GM19468 (cell line): ENCODE measurements at regions not wholly inside any gene's neighbourhood (a gene's known extent, or its start where the extent isn't known, plus 50 kb on each side); places are given as distances from the start of the nearest gene placed in this dataset.

Experiments
- ATAC-seq: cut with Tn5 transposase; IDR thresholded peaks from one replicate; pipeline ENCODE4 v1.9.1; 2021; ENCODE audit warnings: mild to moderate bottlenecking, moderate library complexity, moderate number of reproducible peaks; ENCODE audit not compliant: unreplicated experiment; ENCODE audit errors: extremely low read depth

GRCh38 chr6:9401960-9402359 lies 966.6 kb upstream of the SLC35B3 start:
- ATAC-seq = no peak

GRCh38 chr6:9399916-9400315 lies 964.6 kb upstream of the SLC35B3 start:
- no peak for ATAC-seq

GRCh38 chr6:9398767-9399373 lies 963.5 kb upstream of the SLC35B3 start:
- no peak for ATAC-seq

- ATAC-seq = no peak
These were observed 962.9 kb upstream of the SLC35B3 start for GRCh38 chr6:9398071-9398766.

GRCh38 chr6:9388596-9388995 lies 953.3 kb upstream of the SLC35B3 start:
- no peak for ATAC-seq

GRCh38 chr6:9380568-9380967 lies 945.2 kb upstream of the SLC35B3 start:
- ATAC-seq = no peak

GRCh38 chr6:9373308-9373707 lies 938.0 kb upstream of the SLC35B3 start:
- no peak for ATAC-seq

- ATAC-seq = no peak
These were observed 935.1 kb upstream of the SLC35B3 start for GRCh38 chr6:9370480-9370879.

- no peak for ATAC-seq
These were observed 930.0 kb upstream of the SLC35B3 start for GRCh38 chr6:9365378-9365777.

- no peak for ATAC-seq
These were observed 926.4 kb upstream of the SLC35B3 start for GRCh38 chr6:9361749-9362148.

GRCh38 chr6:9360881-9361280 lies 925.5 kb upstream of the SLC35B3 start:
- no peak for ATAC-seq

GRCh38 chr6:9347608-9348007 lies 912.3 kb upstream of the SLC35B3 start:
- no peak for ATAC-seq

GRCh38 chr6:9346923-9347322 lies 911.6 kb upstream of the SLC35B3 start:
- no peak for ATAC-seq

GRCh38 chr6:9335431-9335830 lies 900.1 kb upstream of the SLC35B3 start:
- no peak for ATAC-seq

- ATAC-seq = no peak
These were observed 899.6 kb upstream of the SLC35B3 start for GRCh38 chr6:9334979-9335378.

GRCh38 chr6:9332241-9332780 lies 897.0 kb upstream of the SLC35B3 start:
- no peak for ATAC-seq

GRCh38 chr6:9316831-9317230 lies 881.5 kb upstream of the SLC35B3 start:
- ATAC-seq = no peak

GRCh38 chr6:9315966-9316650 lies 880.8 kb upstream of the SLC35B3 start:
- ATAC-seq = no peak

- no peak for ATAC-seq
These were observed 872.9 kb upstream of the SLC35B3 start for GRCh38 chr6:9308284-9308683.

- no peak for ATAC-seq
These were observed 872.4 kb upstream of the SLC35B3 start for GRCh38 chr6:9307786-9308185.

GRCh38 chr6:9307187-9307586 lies 871.8 kb upstream of the SLC35B3 start:
- no peak for ATAC-seq
